GM12891 (cell line): ENCODE measurements at regions not wholly inside any gene's neighbourhood (a gene's known extent, or its start where the extent isn't known, plus 50 kb on each side); places are given as distances from the start of the nearest gene placed in this dataset.
A peak's percentile ranks its signal among the peaks of the same experiment; 100 is the strongest.

ENCODE experiments used
- DNase-seq: peaks from one replicate; pipeline ENCODE4 v3.0.0; 2011; ENCODE audit warnings: low spot score; ENCODE audit not compliant: insufficient read length
- FAIRE-seq: peaks from 2 replicates; lab custom pipeline; 2011; peaks lifted over from hg19 to GRCh38; lab: Jason Lieb, UNC
- PAX5 ChIP-seq: IDR thresholded peaks from 2 replicates; pipeline ENCODE4 v1.6.1; 2011; ENCODE audit warnings: low read length, moderate library complexity, mild to moderate bottlenecking; ENCODE audit not compliant: insufficient read depth, severe bottlenecking
- POLR2A ChIP-seq: IDR thresholded peaks from 2 replicates; pipeline ENCODE4 v1.6.1; 2011; ENCODE audit warnings: low read depth, low read length, control low read depth
- POLR2AphosphoS5 ChIP-seq: IDR thresholded peaks from 2 replicates; pipeline ENCODE4 v1.6.1; 2011; ENCODE audit warnings: low read depth, low read length, control low read depth
- POU2F2 ChIP-seq: IDR thresholded peaks from 2 replicates; pipeline ENCODE4 v1.6.1; 2011; ENCODE audit warnings: low read depth, mild to moderate bottlenecking, control low read depth, low read length, moderate library complexity
- SPI1 ChIP-seq: IDR thresholded peaks from 2 replicates; pipeline ENCODE4 v1.6.1; 2011; ENCODE audit warnings: low read depth, low read length, control low read depth
- TAF1 ChIP-seq: IDR thresholded peaks from 2 replicates; pipeline ENCODE4 v1.6.1; 2011; ENCODE audit warnings: low read depth, low read length, control low read depth

GRCh38 chr12:89919241-89919906, 210.7 kb upstream of the ATP2B1 start:
- FAIRE-seq (no peak), DNase-seq (no peak)
- TF ChIP-seq SPI1 (no peak), POLR2AphosphoS5 (no peak), POU2F2 (no peak), TAF1 (no peak), POLR2A (no peak), PAX5 (no peak)

GRCh38 chr12:89918172-89918846, 209.7 kb upstream of the ATP2B1 start:
- FAIRE-seq: peak; percentile 33
- DNase-seq: no peak
- TF ChIP-seq TAF1 (no peak), POLR2A (no peak), PAX5 (no peak), POU2F2 (no peak), POLR2AphosphoS5 (no peak), SPI1 (no peak)

- DNase-seq (no peak), FAIRE-seq (no peak)
- no peak for TF ChIP-seq SPI1
- no peak for TF ChIP-seq TAF1
- TF ChIP-seq POLR2AphosphoS5: no peak
- no peak for TF ChIP-seq POU2F2
- TF ChIP-seq PAX5: no peak
- TF ChIP-seq POLR2A: no peak
Observed at GRCh38 chr12:89909753-89910152, 201.1 kb upstream of the ATP2B1 start.

GRCh38 chr12:89907659-89908058, 199.0 kb upstream of the ATP2B1 start:
- DNase-seq: no peak
- TF ChIP-seq PAX5 (no peak), POLR2AphosphoS5 (no peak), POLR2A (no peak), POU2F2 (no peak), SPI1 (no peak), TAF1 (no peak)
- FAIRE-seq: no peak

- FAIRE-seq: no peak
- no peak for DNase-seq
- TF ChIP-seq SPI1: no peak
- TF ChIP-seq POU2F2: no peak
Observed at GRCh38 chr12:89906824-89907223, 198.2 kb upstream of the ATP2B1 start.

- FAIRE-seq (no peak), DNase-seq (no peak)
- no peak for TF ChIP-seq PAX5
- TF ChIP-seq POU2F2: no peak
- TF ChIP-seq POLR2A: no peak
Observed at GRCh38 chr12:89906178-89906577, 197.5 kb upstream of the ATP2B1 start.

- TF ChIP-seq SPI1 (peak; percentile 45), POLR2A (no peak)
- FAIRE-seq: no peak
- no peak for DNase-seq
Observed at GRCh38 chr12:89901906-89902642, 193.4 kb upstream of the ATP2B1 start.

- no peak for DNase-seq
- TF ChIP-seq SPI1 (no peak), POLR2A (no peak), TAF1 (no peak), PAX5 (no peak), POU2F2 (no peak), POLR2AphosphoS5 (no peak)
- no peak for FAIRE-seq
Observed at GRCh38 chr12:89901319-89901718, 192.7 kb upstream of the ATP2B1 start.

- FAIRE-seq (no peak), DNase-seq (no peak)
- TF ChIP-seq TAF1 (no peak), SPI1 (no peak)
Observed at GRCh38 chr12:89899651-89900050, 191.0 kb upstream of the ATP2B1 start.

- no peak for TF ChIP-seq POU2F2
- no peak for TF ChIP-seq TAF1
- TF ChIP-seq PAX5: no peak
- TF ChIP-seq POLR2A: no peak
- TF ChIP-seq POLR2AphosphoS5: no peak
- no peak for TF ChIP-seq SPI1
- no peak for DNase-seq
- FAIRE-seq: no peak
Observed at GRCh38 chr12:89895591-89895990, 187.0 kb upstream of the ATP2B1 start.
